ENCODE measurements at regions not wholly inside any gene's neighbourhood (a gene's known extent, or its start where the extent isn't known, plus 50 kb on each side); places are given as distances from the start of the nearest gene placed in this dataset.

DNA sequence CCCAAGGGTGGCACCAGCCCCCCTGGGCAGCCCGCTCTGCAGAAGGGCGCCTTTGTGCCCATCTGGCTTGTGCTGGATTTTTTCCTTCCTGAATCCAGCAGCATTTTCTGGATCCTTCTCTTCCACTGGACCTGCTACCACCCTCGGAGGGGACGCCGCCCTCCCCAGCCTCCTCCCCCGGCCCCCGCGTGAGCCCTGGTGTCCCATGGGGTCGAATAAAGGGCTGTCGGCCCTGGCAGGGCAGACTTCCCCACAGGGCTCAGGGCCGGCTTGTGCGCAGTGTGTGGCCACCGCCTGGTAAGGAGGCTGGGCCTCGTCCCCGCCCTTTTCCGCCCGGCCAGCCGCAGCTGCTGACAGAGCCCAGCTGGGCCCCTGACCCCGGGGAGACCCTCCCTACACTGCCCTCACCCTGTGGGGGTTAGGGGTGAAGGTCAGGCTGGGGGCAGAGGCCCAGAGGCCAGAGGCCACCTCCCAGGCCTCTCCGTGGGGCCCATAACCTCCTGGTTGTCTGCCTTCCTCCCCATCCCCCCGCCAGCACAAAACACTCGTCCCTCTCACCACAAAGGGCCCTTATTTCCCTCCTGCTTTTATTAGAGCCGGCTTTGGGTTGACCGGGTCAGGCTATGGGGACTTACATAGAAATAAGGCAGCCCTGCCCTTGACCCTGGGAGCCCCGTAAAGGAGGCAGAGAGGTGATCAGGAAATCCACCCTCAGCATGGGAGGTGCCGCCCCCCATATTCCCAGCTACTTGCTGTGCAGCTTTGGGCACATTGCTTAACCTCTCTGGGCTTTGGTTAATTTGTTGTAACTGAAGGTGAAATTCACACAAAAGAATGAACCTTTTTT is 179.3 kb upstream of the CIBAR2 start (continued):
- TF ChIP-seq ZNF790 (CRISPR knock-in tag; IDR thresholded peaks at IDR 0.05; ENCODE audit: borderline replicate concordance) (peak; percentile 66; the same call in 1 of the 2 replicates), SNAPC2 (CRISPR knock-in tag; IDR thresholded peaks at IDR 0.05) (peak; percentile 80; the same call in 1 of the 2 replicates), TCF7 (IDR thresholded peaks at IDR 0.05; ENCODE audit: low read depth) (peak; percentile 88), NFIB (CRISPR knock-in tag; IDR thresholded peaks at IDR 0.05; ENCODE audit: borderline replicate concordance) (no peak), SETDB1 (CRISPR knock-in tag; IDR thresholded peaks at IDR 0.05; ENCODE audit: borderline replicate concordance) (no peak; the same call in 1 of the 2 replicates), SIN3B (IDR thresholded peaks at IDR 0.05; ENCODE audit: low read length) (no peak), KLF15 (CRISPR knock-in tag; IDR thresholded peaks at IDR 0.05; ENCODE audit: borderline replicate concordance) (peak; percentile 88; the same call in 1 of the 2 replicates)
- TF ChIP-seq, protein P1, sequence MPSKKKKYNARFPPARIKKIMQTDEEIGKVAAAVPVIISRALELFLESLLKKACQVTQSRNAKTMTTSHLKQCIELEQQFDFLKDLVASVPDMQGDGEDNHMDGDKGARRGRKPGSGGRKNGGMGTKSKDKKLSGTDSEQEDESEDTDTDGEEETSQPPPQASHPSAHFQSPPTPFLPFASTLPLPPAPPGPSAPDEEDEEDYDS (CRISPR knock-in tag; IDR thresholded peaks at IDR 0.05): peak; percentile 53; the same call in 1 of the 2 replicates
- TF ChIP-seq, protein P2, sequence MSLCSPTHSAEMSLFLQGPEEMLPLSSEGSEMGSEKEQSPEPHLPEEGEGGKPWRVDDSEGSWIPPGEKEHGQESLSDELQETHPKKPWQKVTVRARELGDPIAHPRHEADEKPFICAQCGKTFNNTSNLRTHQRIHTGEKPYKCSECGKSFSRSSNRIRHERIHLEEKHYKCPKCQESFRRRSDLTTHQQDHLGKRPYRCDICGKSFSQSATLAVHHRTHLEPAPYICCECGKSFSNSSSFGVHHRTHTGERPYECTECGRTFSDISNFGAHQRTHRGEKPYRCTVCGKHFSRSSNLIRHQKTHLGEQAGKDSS (CRISPR knock-in tag; IDR thresholded peaks at IDR 0.05; ENCODE audit: borderline replicate concordance, low read depth): peak; percentile 95; the same call in 1 of the 2 replicates
- TF ChIP-seq, protein P3, sequence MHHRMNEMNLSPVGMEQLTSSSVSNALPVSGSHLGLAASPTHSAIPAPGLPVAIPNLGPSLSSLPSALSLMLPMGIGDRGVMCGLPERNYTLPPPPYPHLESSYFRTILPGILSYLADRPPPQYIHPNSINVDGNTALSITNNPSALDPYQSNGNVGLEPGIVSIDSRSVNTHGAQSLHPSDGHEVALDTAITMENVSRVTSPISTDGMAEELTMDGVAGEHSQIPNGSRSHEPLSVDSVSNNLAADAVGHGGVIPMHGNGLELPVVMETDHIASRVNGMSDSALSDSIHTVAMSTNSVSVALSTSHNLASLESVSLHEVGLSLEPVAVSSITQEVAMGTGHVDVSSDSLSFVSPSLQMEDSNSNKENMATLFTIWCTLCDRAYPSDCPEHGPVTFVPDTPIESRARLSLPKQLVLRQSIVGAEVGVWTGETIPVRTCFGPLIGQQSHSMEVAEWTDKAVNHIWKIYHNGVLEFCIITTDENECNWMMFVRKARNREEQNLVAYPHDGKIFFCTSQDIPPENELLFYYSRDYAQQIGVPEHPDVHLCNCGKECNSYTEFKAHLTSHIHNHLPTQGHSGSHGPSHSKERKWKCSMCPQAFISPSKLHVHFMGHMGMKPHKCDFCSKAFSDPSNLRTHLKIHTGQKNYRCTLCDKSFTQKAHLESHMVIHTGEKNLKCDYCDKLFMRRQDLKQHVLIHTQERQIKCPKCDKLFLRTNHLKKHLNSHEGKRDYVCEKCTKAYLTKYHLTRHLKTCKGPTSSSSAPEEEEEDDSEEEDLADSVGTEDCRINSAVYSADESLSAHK (CRISPR knock-in tag; IDR thresholded peaks at IDR 0.05; ENCODE audit: borderline replicate concordance): no peak
- TF ChIP-seq, protein P4, sequence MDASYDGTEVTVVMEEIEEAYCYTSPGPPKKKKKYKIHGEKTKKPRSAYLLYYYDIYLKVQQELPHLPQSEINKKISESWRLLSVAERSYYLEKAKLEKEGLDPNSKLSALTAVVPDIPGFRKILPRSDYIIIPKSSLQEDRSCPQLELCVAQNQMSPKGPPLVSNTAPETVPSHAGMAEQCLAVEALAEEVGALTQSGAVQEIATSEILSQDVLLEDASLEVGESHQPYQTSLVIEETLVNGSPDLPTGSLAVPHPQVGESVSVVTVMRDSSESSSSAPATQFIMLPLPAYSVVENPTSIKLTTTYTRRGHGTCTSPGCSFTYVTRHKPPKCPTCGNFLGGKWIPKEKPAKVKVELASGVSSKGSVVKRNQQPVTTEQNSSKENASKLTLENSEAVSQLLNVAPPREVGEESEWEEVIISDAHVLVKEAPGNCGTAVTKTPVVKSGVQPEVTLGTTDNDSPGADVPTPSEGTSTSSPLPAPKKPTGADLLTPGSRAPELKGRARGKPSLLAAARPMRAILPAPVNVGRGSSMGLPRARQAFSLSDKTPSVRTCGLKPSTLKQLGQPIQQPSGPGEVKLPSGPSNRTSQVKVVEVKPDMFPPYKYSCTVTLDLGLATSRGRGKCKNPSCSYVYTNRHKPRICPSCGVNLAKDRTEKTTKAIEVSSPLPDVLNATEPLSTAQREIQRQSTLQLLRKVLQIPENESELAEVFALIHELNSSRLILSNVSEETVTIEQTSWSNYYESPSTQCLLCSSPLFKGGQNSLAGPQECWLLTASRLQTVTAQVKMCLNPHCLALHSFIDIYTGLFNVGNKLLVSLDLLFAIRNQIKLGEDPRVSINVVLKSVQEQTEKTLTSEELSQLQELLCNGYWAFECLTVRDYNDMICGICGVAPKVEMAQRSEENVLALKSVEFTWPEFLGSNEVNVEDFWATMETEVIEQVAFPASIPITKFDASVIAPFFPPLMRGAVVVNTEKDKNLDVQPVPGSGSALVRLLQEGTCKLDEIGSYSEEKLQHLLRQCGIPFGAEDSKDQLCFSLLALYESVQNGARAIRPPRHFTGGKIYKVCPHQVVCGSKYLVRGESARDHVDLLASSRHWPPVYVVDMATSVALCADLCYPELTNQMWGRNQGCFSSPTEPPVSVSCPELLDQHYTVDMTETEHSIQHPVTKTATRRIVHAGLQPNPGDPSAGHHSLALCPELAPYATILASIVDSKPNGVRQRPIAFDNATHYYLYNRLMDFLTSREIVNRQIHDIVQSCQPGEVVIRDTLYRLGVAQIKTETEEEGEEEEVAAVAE (CRISPR knock-in tag; IDR thresholded peaks at IDR 0.05; ENCODE audit: borderline replicate concordance): peak; percentile 64; the same call in 1 of the 2 replicates
- TF ChIP-seq, protein P5, sequence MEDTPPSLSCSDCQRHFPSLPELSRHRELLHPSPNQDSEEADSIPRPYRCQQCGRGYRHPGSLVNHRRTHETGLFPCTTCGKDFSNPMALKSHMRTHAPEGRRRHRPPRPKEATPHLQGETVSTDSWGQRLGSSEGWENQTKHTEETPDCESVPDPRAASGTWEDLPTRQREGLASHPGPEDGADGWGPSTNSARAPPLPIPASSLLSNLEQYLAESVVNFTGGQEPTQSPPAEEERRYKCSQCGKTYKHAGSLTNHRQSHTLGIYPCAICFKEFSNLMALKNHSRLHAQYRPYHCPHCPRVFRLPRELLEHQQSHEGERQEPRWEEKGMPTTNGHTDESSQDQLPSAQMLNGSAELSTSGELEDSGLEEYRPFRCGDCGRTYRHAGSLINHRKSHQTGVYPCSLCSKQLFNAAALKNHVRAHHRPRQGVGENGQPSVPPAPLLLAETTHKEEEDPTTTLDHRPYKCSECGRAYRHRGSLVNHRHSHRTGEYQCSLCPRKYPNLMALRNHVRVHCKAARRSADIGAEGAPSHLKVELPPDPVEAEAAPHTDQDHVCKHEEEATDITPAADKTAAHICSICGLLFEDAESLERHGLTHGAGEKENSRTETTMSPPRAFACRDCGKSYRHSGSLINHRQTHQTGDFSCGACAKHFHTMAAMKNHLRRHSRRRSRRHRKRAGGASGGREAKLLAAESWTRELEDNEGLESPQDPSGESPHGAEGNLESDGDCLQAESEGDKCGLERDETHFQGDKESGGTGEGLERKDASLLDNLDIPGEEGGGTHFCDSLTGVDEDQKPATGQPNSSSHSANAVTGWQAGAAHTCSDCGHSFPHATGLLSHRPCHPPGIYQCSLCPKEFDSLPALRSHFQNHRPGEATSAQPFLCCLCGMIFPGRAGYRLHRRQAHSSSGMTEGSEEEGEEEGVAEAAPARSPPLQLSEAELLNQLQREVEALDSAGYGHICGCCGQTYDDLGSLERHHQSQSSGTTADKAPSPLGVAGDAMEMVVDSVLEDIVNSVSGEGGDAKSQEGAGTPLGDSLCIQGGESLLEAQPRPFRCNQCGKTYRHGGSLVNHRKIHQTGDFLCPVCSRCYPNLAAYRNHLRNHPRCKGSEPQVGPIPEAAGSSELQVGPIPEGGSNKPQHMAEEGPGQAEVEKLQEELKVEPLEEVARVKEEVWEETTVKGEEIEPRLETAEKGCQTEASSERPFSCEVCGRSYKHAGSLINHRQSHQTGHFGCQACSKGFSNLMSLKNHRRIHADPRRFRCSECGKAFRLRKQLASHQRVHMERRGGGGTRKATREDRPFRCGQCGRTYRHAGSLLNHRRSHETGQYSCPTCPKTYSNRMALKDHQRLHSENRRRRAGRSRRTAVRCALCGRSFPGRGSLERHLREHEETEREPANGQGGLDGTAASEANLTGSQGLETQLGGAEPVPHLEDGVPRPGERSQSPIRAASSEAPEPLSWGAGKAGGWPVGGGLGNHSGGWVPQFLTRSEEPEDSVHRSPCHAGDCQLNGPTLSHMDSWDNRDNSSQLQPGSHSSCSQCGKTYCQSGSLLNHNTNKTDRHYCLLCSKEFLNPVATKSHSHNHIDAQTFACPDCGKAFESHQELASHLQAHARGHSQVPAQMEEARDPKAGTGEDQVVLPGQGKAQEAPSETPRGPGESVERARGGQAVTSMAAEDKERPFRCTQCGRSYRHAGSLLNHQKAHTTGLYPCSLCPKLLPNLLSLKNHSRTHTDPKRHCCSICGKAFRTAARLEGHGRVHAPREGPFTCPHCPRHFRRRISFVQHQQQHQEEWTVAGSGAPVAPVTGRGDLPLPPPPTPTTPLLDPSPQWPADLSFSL (CRISPR knock-in tag; IDR thresholded peaks at IDR 0.05): peak; percentile 38; the same call in 1 of the 2 replicates
